HG02623 (cell line): ENCODE measurements at regions not wholly inside any gene's neighbourhood (a gene's known extent, or its start where the extent isn't known, plus 50 kb on each side); places are given as distances from the start of the nearest gene placed in this dataset.
"Not testable (repeated sequence)": the region's sequence is repeated elsewhere in the genome, so short reads cannot be mapped to it uniquely, and the experiment has no call there.

Source experiments
- ATAC-seq: cut with Tn5 transposase; IDR thresholded peaks from one replicate; pipeline ENCODE4 v1.9.1; 2021; ENCODE audit warnings: moderate library complexity; ENCODE audit not compliant: unreplicated experiment

DNA sequence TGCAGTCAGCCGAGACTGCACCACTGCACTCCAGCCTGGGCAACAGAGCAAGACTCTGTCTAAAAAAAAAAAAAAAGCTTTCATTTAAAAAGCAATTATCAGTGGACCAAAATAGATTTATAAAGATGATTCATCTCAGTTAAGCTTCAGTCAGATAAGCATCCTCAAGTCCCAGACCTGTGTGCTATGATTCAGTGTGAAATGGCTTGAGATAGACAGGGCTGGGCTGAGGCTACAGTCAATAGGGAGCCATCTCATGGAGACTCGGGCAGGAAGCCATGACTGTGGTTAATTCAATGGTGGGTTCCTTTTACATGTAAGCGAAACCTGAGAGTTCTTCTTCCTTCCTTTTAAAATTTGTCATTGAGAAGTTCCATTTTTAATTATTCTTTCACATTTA, 276.0 kb downstream of the TFAP2A start:
- ATAC-seq = no peak

DNA sequence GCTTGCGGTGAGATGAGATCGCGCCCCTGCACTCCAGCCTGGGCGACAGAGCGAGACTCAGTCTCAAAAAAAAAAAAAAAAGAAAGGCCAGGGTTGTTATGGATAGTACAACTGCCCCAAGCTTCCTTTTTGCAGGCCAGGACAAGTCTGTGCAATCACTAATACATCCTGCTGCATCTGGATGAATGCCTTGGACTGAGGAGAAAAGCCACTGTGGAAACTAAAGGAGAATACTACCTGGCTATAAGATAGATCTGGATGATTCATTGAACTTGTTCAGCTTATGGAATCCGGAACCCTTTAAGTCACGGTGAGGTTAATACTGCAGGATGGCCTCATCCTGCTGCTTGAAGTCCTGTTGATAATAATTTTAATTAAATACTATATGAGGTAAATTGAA, 278.2 kb downstream of the TFAP2A start:
- ATAC-seq = no peak

DNA sequence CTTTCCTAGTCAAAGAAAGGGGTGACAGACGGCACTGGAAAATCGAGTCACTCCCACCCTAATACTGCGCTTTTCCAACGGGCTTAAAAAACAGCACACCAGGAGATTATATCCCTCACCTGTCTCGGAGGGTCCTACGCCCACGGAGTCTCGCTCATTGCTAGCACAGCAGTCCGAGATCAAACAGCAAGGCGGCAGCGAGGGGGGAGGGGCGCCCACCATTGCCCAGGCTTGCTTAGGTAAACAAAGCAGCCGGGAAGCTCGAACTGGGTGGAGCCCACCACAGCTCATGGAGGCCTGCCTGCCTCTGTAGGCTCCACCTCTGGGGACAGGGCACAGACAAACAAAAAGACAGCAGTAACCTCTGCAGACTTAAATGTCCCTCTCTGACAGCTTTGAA, 280.7 kb downstream of the TFAP2A start:
- not testable (repeated sequence) for ATAC-seq

DNA sequence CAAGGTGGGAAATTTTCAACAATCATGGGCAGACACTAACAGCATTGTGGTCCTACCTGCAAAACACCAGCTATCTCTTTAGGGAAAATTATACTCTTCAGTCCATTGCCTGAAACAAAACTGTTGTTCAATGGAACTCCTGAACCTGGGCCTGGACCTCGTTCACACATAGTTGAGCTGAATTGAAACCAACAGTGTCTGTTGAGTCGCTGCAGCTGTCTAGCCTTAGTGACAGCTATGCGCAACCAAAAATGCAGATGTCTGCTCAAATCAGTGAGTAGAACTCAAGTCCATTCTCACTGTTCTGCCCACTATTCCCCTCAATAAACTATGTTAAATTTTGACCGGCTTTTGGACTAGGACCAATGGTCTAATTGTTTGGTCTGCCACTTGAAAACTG, 286.2 kb downstream of the TFAP2A start:
- ATAC-seq = no peak

DNA sequence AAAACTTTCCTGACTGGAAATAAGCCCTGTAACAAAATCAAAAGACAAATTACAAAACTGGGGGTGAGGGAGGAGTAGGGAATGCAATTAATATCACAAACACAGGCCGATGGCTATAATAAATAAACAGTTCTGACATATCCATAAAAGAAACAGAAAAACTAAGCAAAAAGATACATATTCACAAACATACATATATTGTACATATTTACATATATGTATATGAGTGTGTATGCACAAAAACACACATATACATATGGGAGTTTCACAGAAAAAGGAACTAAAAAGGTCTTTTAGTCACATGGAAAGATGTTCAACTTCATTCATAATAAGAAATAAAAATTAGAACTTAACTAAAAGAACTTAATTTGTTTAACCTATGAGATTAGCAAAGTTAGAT, 292.7 kb downstream of the TFAP2A start:
- ATAC-seq = no peak

DNA sequence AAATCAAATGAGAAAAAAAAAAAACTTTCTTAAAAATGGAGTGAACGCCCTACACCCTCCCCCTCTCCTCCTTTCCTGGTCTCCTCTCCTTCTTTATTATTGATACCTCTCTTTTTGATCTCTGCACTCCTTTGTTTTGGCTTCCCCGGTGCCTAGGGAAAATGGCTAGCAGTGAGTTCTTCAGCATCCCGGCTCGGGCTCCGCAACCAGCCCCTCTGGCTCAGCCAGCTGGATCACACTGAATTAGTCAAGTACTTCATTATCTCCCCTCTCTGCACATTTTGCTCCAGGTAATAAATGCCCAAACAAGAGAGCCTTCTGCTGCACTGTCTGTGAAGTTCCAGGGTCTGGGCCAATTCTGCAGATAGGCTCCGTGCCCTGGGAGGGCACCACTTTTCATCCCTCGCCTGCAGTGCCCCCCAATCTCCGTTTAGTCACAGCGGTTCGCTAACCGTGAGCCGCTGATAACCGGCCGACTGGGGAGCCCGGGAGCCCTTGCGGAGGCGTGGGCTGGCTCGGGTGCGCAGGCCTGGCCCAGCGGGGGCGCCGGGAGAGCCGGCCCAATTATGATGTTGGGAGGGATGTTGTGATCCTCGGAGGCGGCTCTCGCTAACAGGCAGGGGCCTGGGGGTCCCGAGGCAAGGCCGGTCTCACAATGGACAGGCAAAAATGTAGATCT, 301.9 kb downstream of the TFAP2A start:
- no peak for ATAC-seq

DNA sequence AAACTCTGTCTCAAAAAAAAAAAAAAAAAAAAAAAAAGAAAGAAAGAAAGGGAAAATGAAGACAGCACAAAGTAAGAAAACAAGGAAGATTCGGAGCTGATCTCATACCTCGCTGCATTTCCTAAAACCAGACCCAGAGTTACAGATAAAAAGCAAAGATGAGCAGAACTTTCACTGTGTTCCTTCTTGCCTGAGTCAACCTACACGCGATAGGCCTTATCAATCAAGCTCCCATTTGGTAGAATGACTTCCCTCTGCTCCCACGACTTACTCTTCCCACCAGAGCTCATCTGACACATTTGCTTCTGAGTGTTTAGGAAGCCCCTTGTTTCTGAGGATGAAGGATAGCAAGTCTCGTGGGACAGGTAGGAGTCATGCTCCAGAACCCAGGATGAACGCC, 302.9 kb downstream of the TFAP2A start:
- ATAC-seq = no peak

DNA sequence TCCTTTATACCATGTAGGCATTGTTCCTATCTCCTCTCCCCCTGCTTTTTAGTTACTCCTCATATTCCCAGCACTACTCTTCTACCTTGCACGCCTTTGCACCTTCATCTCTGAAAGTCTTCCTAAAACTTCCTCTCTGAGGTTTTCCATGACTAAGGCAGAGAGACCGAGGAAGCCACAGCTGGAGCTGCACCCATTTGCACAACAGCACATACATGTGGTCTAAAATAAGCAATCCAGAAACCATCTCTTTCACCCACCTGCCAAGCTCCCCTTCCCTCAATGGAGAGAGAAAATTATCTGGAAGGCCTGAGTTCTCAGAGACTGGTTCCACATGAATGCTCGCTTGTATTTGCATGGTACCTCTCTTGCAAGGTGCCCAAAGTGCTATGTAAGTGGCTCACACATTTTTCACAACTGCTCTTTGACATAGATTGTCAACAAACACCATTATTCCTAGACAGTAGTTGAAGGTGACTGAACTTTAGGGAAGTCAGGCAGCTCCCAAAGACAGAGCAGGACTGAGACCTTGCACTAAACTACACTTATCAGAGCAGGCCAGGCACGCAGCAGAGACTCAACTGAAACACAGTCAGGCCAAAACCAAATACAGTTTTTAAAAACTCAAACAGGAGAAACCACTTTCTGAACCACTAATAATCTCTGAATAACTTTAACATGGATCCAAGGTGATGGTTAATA, 313.2 kb downstream of the TFAP2A start:
- ATAC-seq = no peak

DNA sequence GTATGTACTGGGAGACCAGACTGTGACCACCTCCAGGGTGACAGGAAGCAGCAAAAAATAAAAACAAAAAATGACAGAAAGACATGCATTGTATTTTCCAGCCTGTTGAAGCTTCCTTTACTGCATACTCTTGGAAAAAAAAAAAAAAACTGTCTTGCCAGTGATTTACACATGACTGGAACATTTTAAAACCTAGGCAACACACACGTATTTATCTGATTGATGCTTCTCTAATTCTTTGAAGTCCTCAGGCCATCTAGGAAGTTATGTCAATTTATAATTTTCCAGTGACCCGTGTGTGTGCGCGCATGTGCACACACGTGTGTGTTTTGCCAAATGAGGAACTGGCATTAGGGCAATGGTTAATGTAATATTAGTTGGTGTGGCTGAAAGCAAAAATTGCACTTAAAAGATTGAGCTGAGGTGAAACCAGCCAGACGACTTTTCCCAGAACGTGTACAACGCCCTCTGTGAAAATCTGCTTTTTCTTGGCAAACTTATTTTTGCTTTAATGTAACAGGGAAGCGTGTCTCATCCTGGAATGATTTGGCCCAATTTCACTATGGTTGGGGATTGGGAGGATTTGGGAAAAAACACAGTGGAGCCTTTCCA, 315.2 kb downstream of the TFAP2A start:
- no peak for ATAC-seq

DNA sequence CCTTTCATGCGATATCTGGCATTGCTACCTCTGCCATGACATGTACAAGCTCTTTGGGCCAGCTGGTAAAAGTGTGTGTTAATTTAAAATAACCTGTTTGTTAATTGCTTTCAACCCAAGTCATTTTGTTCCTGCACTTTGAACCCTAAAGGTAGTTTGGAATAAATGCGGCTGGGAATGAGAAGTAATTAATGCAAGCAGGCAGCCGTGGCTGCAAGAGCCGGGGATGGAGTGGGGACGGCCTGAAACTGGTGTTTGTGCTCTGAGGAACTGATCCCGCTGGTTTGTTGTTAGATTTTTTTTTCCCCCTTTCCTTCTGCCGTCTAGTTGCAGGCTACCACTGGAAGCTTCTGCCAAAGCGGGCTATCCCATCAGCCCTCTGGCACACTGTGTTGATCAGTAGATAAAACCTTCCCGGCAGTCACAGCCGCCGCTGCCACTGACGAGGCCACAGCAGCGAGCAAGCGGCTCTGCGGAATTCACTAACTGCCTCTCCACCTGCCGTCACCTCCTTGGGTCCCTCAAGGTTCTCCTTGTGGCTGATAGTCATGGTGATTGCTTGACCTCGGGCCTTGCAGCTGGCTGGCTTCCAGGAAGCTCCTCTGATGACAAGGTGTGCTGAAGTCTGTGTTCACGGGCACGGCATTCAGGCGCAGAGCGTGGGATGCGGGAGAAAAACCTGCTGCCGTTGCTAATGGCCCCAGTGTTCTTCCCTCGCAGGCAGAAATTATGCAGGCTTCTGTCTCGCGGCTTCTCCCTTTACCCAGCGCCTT, 315.9 kb downstream of the TFAP2A start:
- ATAC-seq = no peak

DNA sequence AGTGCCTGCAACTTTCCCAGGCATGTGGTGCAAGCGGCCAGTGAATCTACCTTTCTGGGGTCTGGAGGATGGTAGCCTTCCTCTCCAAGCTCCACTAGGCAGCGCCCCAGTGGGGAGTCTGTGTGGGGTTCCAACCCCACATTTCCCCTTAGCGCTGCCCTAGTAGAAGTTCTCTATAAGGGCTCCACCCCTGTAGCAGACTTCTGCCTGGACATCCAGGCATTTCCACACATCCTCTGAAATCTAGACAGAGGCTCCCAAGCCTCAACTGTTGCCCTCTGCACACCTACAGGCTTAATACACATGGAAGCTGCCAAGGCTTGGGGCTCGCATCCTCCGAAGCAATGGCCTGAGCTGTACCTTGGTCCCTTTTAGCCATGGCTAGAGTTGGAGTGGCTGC, 321.6 kb downstream of the TFAP2A start:
- ATAC-seq = no peak

DNA sequence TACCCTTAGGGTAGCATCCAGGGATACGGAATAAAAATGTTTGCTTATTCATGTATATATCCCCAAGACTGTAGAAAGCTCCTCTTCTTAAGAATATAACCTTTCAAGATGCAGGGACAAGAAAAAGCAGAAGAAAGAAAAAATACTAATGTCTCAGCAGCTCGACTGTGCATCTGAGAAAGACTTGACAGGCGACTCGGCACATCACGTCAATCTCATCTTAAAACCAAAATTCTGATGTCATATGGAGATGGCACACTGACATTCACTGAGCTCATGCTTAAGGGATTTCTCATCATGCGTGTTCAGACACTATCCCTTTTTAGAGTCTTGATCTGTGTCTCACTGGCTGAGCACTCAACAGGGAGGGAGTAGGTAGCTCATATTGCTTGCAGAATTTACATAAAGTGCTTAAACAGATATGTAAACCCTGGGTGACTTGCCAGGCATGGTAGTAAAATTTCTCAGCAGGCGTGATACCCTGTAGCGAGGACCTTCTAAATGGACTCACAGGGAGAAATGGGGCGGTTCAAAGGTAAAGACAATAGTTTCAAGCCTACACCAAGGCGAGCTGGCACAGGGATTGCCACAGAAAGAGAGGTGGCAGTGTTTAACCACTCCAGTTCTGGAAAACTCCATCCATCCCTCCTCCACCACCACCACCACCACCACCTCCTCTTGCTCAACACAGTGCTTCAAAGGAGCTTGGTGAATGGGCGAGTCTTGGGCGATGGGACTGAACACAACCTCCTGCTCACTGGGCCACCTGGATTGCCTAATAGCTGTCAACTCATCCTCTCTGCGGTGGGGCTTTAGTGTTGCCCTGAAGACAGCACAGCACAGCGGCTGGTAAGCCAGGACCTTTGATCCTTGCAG, 330.5 kb downstream of the TFAP2A start:
- no peak for ATAC-seq

DNA sequence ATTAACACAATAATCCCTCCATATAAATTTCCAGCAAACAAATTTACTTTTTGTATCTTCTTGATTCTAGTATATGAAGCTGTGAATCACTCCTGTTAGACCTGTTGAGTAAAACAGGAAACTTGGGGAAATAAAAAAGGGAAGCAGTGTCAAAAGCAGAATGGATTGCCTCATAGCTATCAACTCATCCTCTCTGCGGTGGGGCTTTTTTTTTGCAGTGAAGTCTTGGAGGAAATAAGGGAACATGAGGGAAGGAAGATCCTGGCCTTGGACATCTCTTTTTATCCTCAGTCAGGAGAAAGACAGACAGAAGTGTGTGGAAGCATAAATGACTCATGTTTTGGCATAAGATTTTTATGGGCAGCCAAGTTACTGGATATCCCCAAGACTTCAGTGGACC, 332.5 kb downstream of the TFAP2A start:
- ATAC-seq = no peak

DNA sequence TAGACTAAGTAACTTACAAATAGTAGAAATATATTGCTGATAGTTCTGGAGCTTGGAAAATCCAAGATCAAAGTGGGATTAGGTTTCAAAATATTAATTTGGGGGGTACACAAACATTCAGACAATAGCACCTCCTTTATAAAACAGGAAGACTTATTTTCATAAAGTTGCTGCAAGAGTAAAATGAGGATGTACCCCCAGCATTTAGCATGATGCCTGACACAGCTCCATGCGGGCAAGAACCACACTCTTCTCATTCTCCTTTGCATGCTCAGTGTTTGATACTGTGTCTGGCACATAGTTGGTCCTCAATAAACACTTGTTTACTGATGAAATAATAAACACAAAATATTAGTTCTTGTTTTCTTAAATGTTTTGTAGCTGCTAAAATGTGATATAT, 332.9 kb downstream of the TFAP2A start:
- no peak for ATAC-seq

DNA sequence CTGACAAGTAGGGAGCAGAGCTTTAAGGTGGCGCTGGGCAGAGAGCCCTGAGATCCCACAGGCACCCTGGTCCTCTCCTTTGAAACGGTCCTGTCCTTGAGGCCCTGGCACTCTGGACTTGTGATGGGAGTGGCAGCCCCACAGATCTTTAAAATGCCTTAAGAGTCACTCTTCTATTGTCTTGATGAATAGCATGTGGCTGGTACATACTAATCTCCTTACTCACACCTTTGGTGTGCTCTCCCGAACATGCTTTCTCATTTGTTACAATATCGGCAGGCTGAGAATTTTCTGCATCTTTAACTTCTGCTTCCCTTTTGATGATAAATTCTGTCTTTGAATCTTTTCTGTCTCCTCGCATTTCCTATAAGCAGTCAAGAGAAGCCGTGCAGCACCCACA, 333.8 kb downstream of the TFAP2A start:
- no peak for ATAC-seq

DNA sequence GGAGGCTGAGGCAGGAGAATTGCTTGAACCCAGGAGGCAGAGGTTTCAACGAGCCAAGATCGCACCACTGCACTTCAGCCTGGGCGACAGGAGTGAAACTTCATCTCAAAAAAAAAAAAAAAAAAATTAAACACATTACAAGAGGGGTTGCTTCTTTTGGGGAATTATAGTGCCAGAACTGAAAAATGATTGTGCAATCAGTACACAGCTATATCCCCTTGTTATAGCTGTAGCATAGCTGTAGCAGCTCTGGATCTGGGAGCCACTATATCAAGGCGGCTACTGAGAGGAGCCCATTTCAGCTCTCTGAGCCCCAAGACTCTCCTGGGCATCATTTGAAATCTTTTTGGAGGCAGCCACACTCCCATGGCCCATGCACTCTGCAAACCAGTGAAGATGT, 334.3 kb downstream of the TFAP2A start:
- no peak for ATAC-seq

DNA sequence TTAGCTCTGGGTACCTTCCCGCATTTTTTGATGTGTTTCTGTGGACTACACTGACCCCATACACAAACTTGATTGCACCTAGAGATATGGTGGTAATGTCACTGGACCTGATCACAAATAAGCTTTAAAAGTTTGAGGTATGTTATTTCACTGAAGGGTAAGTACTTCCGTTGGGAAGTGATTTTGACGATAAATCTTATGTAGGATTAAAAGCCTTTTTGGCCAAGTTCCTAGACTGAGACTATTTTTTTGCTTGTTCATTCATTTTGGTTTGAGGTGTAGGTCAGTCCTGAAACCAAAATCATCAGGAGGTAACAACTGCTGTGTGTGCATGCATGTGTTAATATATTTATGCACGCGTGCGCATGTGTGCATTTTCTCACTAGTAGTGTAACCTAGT, 336.3 kb downstream of the TFAP2A start:
- ATAC-seq = no peak

DNA sequence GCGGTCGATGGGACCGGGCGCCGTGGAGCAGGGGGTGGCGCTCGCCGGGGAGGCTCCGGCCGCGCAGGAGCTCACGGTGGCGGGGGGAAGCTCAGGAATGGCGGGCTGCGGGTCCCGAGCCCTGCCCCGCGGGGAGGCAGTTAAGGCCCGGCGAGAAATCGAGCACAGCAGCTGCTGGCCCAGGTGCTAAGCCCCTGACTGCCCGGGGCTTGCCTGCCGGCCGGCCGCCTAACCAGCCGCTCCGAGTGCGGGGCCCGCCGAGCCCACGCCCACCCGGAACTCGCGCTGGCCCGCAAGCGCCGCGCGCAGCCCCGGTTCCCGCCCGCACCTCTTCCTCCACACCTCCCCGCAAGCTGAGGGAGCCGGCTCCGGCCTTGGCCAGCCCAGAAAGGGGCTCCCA, 340.1 kb downstream of the TFAP2A start:
- not testable (repeated sequence) for ATAC-seq

DNA sequence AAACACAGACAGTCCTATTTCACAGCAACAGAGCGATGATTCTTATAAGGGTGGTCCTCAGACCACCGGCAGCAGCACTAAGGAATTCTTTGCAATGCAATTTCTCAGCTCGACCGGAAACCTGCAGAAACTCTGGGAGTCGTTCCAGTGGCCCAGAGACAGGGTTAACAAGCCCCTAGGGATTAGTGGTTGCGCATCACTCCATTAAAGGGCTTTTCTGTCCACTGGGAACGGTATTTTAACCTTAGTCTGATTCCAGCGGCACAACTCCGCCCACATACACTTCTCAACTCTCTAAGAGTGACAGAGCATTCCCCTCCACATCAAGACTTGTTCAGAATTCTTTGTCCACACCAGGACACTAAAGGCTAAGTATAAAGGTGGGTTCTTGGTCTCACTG, 341.5 kb downstream of the TFAP2A start:
- ATAC-seq = no peak

DNA sequence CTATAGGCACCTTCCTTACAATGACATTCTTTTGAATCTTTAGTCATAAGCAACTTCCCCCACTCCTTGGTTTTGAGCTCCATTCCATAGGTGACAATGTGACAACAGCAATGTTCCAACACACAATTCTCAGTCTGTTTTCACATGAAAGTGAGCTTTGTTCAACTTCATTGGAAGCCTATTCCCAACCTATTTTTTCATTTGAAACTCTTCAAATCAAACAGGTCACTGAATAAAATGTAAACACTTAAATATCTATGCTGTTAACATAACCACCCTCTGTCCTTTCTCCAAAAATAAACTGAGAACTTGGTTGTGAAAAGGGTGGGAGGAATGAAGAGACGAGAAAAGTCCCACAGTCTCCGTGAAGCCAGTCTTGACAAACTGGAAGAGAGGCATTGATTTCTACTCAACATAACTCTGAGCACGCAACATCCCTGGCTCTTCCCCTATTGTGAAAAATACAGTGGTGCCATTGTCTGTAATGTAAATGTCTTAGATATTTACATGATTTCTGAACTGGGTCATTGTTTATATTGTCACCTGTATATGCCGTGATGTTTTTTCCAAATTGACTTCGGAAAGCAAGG, 343.1 kb downstream of the TFAP2A start:
- ATAC-seq = no peak
